ENCODE measurements at regions not wholly inside any gene's neighbourhood (a gene's known extent, or its start where the extent isn't known, plus 50 kb on each side); places are given as distances from the start of the nearest gene placed in this dataset.

GRCh38 chr2:129334128-129334527 lies 645.3 kb upstream of the RAB6C start:
- no peaks in the 10 kb centered on the region for H3K9me3 ChIP-seq
- H3K4me3 ChIP-seq (ENCODE audit: low read depth in 1 of 2, low read length in 1 of 2), result no peak overlapping the region
- H3K36me3 ChIP-seq, result no peaks in the 10 kb centered on the region

GRCh38 chr2:129334696-129335410 lies 644.6 kb upstream of the RAB6C start:
- no peak overlapping the region for H3K27ac ChIP-seq
- H3K27me3 ChIP-seq, result no peaks in the 10 kb centered on the region
- H3K9me3 ChIP-seq, result no peaks in the 10 kb centered on the region
- no peaks in the 10 kb centered on the region for H3K36me3 ChIP-seq
- no peaks in the 10 kb centered on the region for H3K4me1 ChIP-seq (ENCODE audit: control insufficient read depth in 1 of 2, insufficient read depth in 1 of 2, low read depth in 1 of 2, low read length in 1 of 2)
- no peak for TF ChIP-seq CTCF (IDR thresholded peaks at IDR 0.05)
- no peak overlapping the region for H3K4me3 ChIP-seq (ENCODE audit: low read depth in 1 of 2, low read length in 1 of 2)

More at GRCh38 chr2:129334128-129334527, 645.3 kb upstream of the RAB6C start:
- Histone ChIP-seq H3K27me3 (no peaks in the 10 kb centered on the region), H3K4me1 (ENCODE audit: control insufficient read depth in 1 of 2, insufficient read depth in 1 of 2, low read depth in 1 of 2, low read length in 1 of 2) (no peaks in the 10 kb centered on the region), H3K27ac (no peak overlapping the region)
- TF ChIP-seq CTCF (IDR thresholded peaks at IDR 0.05), result no peak

GRCh38 chr2:129336276-129336675 lies 643.2 kb upstream of the RAB6C start:
- Histone ChIP-seq H3K27ac (no peak overlapping the region), H3K9me3 (no peaks in the 10 kb centered on the region), H3K4me1 (ENCODE audit: control insufficient read depth in 1 of 2, insufficient read depth in 1 of 2, low read depth in 1 of 2, low read length in 1 of 2) (no peaks in the 10 kb centered on the region), H3K27me3 (no peaks in the 10 kb centered on the region), H3K36me3 (no peaks in the 10 kb centered on the region), H3K4me3 (ENCODE audit: low read depth in 1 of 2, low read length in 1 of 2) (no peak overlapping the region)
- no peak for TF ChIP-seq CTCF (IDR thresholded peaks at IDR 0.05)

- no peak for TF ChIP-seq CTCF (IDR thresholded peaks at IDR 0.05)
- no peak overlapping the region for H3K27ac ChIP-seq
- H3K4me3 ChIP-seq (ENCODE audit: low read depth in 1 of 2, low read length in 1 of 2), result no peak overlapping the region
- H3K36me3 ChIP-seq, result no peaks in the 10 kb centered on the region
- H3K9me3 ChIP-seq, result no peaks in the 10 kb centered on the region
- H3K4me1 ChIP-seq (ENCODE audit: control insufficient read depth in 1 of 2, insufficient read depth in 1 of 2, low read depth in 1 of 2, low read length in 1 of 2), result no peaks in the 10 kb centered on the region
- no peaks in the 10 kb centered on the region for H3K27me3 ChIP-seq
Measured at GRCh38 chr2:129337076-129337475, 642.4 kb upstream of the RAB6C start.

- no peaks in the 10 kb centered on the region for H3K27me3 ChIP-seq
- no peak overlapping the region for H3K4me3 ChIP-seq (ENCODE audit: low read depth in 1 of 2, low read length in 1 of 2)
- TF ChIP-seq CTCF (IDR thresholded peaks at IDR 0.05), result no peak
- H3K9me3 ChIP-seq, result no peaks in the 10 kb centered on the region
- no peak overlapping the region for H3K27ac ChIP-seq
- H3K36me3 ChIP-seq, result no peaks in the 10 kb centered on the region
- no peaks in the 10 kb centered on the region for H3K4me1 ChIP-seq (ENCODE audit: control insufficient read depth in 1 of 2, insufficient read depth in 1 of 2, low read depth in 1 of 2, low read length in 1 of 2)
Measured at GRCh38 chr2:129345540-129345939, 633.9 kb upstream of the RAB6C start.
